ENCODE measurements at regions not wholly inside any gene's neighbourhood (a gene's known extent, or its start where the extent isn't known, plus 50 kb on each side); places are given as distances from the start of the nearest gene placed in this dataset.

DNA sequence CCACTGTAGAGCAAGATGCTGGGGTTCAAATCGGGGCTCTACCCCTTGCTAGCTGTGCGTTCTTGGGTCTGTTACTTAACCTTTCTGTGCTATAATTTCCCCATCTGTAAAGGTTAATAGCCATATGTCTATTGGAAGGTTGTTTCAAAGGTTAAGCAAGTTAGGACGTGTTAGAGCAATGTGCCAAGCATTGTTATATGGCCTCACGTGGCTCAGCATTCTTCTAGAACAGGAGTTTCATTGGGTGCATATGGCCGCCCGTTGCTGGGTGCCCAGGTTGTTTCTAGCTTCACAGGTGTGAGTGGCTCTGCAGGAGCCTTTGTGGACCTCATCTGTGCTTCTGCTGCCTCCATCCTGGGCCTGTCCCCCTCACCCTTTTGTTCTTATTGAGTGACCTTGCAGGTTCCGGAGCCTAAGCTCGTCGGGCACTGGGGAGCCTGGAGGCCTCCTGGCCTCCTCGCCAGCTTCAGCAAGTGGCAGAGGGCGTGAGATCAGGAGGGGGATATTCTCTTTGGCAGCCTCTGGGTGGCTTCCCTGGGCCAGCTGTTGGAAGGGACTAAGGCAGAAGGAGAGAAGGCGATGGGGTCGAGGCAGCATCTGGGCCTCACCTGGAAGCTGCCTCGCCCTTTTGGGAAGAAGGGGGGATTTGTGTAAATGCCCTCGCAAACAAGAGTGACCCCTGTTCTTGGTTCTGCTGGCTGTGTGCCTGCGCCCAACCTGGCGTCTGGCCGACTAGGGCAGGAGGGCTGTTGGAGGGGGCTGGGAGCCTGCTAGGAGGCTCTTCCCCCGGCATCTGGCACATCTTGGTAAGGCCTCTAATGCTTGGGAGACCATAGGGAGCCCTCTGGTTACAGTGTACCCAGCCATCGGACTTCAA, 80.2 kb upstream of the CIBAR2 start:
- DNase-seq, result no peak
- no peak for ATAC-seq
- H3K4me1 Mint-ChIP-seq, result no peaks in the 10 kb centered on the region
- H3K36me3 Mint-ChIP-seq, result no peaks in the 10 kb centered on the region
- H3K27me3 Mint-ChIP-seq (ENCODE audit: low read depth in 2 of 2), result peaks cover 6 to 16% of the 10 kb centered on the region in 2 donors
- Histone ChIP-seq H3K36me3 (ENCODE audit: control insufficient read depth, insufficient read depth, low read length) (no peaks in the 10 kb centered on the region), H3K4me1 (ENCODE audit: control insufficient read depth, insufficient read depth, low read length) (no peaks in the 10 kb centered on the region), H3K27me3 (ENCODE audit: control insufficient read depth, insufficient read depth, low read length) (no peaks in the 10 kb centered on the region), H3K9me3 (ENCODE audit: control insufficient read depth, insufficient read depth, low read length) (no peaks in the 10 kb centered on the region), H3K4me3 (ENCODE audit: low read length) (no peak overlapping the region), H3K27ac (ENCODE audit: low read length) (no peak overlapping the region)
- H3K9me3 Mint-ChIP-seq, result no peaks in the 10 kb centered on the region
- 92% methylated on average over 20 of the region's 20 CpGs for WGBS (ENCODE audit: insufficient coverage)
- TF ChIP-seq, protein P1, sequence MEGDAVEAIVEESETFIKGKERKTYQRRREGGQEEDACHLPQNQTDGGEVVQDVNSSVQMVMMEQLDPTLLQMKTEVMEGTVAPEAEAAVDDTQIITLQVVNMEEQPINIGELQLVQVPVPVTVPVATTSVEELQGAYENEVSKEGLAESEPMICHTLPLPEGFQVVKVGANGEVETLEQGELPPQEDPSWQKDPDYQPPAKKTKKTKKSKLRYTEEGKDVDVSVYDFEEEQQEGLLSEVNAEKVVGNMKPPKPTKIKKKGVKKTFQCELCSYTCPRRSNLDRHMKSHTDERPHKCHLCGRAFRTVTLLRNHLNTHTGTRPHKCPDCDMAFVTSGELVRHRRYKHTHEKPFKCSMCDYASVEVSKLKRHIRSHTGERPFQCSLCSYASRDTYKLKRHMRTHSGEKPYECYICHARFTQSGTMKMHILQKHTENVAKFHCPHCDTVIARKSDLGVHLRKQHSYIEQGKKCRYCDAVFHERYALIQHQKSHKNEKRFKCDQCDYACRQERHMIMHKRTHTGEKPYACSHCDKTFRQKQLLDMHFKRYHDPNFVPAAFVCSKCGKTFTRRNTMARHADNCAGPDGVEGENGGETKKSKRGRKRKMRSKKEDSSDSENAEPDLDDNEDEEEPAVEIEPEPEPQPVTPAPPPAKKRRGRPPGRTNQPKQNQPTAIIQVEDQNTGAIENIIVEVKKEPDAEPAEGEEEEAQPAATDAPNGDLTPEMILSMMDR (IDR thresholded peaks at IDR 0.05), result no peak
- no peak overlapping the region for H3K27ac Mint-ChIP-seq
- intact Hi-C loops (cut with micrococcal nuclease), result no loop called here
- no peak overlapping the region for H3K4me3 Mint-ChIP-seq

DNA sequence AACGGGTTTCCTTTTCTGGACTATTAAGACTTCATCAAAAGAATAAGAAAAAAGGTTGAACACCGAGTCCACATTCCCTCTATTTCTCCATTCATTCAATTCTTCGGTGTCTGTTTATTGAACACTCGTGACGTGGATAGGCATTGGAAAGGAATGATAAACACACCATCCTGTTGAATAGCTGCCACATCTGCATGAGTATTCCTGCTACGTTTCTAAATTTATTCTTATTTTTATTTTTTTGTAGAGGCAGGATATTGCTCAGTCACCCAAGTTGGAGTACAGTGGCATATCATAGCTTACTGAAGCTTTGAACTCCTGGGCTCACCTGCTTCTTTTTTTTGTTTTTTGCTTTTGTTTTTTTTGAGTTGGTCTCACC, 80.8 kb upstream of the CIBAR2 start:
- no peaks in the 10 kb centered on the region for H3K4me1 Mint-ChIP-seq
- Histone ChIP-seq H3K9me3 (ENCODE audit: control insufficient read depth, insufficient read depth, low read length) (no peaks in the 10 kb centered on the region), H3K36me3 (ENCODE audit: control insufficient read depth, insufficient read depth, low read length) (no peaks in the 10 kb centered on the region), H3K27ac (ENCODE audit: low read length) (no peak overlapping the region), H3K27me3 (ENCODE audit: control insufficient read depth, insufficient read depth, low read length) (no peaks in the 10 kb centered on the region), H3K4me1 (ENCODE audit: control insufficient read depth, insufficient read depth, low read length) (no peaks in the 10 kb centered on the region), H3K4me3 (ENCODE audit: low read length) (no peak overlapping the region)
- no peak overlapping the region for H3K4me3 Mint-ChIP-seq
- intact Hi-C loops (cut with micrococcal nuclease), result no loop called here
- DNase-seq (no peak), ATAC-seq (no peak)
- H3K36me3 Mint-ChIP-seq, result no peaks in the 10 kb centered on the region
- no peaks in the 10 kb centered on the region for H3K9me3 Mint-ChIP-seq
- H3K27me3 Mint-ChIP-seq (ENCODE audit: low read depth in 2 of 2), result peaks cover 6 to 16% of the 10 kb centered on the region in 2 donors
- no peak overlapping the region for H3K27ac Mint-ChIP-seq
- WGBS (ENCODE audit: insufficient coverage), result 77% methylated on average over 6 of the region's 6 CpGs
- TF ChIP-seq, protein P1 (IDR thresholded peaks at IDR 0.05), result no peak

DNA sequence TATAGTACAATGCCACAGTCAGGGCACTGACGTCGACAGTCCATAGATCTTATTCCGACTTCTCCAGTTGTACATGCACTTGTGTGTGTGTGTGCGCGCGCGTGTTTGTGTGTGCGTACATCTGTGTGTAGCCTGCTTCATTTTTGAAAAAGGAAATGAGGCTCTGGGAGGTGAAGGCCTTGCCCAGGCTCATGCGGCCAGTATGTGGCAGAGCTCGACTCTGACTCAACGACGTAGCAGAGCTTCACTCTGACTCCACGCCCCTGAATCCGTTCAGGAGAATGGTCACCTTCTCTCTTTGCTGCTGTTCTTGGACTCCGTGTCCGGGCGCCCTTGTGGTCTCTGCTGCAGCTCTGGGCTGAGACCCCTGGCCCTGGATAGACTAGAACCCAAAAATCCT, 81.6 kb upstream of the CIBAR2 start:
- Histone ChIP-seq H3K27ac (ENCODE audit: low read length) (no peak overlapping the region), H3K4me3 (ENCODE audit: low read length) (no peak overlapping the region), H3K4me1 (ENCODE audit: control insufficient read depth, insufficient read depth, low read length) (no peaks in the 10 kb centered on the region), H3K27me3 (ENCODE audit: control insufficient read depth, insufficient read depth, low read length) (no peaks in the 10 kb centered on the region), H3K36me3 (ENCODE audit: control insufficient read depth, insufficient read depth, low read length) (no peaks in the 10 kb centered on the region), H3K9me3 (ENCODE audit: control insufficient read depth, insufficient read depth, low read length) (no peaks in the 10 kb centered on the region)
- Mint-ChIP-seq H3K4me1 (no peaks in the 10 kb centered on the region), H3K9me3 (no peaks in the 10 kb centered on the region), H3K27me3 (ENCODE audit: low read depth in 2 of 2) (peaks cover 6 to 14% of the 10 kb centered on the region in 2 donors), H3K4me3 (no peak overlapping the region), H3K36me3 (no peaks in the 10 kb centered on the region), H3K27ac (no peak overlapping the region)
- intact Hi-C loops (cut with micrococcal nuclease), result no loop called here
- ATAC-seq (no peak), DNase-seq (no peak)
- TF ChIP-seq, protein P1 (IDR thresholded peaks at IDR 0.05), result no peak
- 91% methylated on average over 17 of the region's 17 CpGs for WGBS (ENCODE audit: insufficient coverage)
